COR-L47 (cell line): ENCODE measurements at regions not wholly inside any gene's neighbourhood (a gene's known extent, or its start where the extent isn't known, plus 50 kb on each side); places are given as distances from the start of the nearest gene placed in this dataset.

ENCODE experiments used
- DNase-seq: peaks from one replicate; lab custom pipeline; 2025; lab: John Stamatoyannopoulos, UW

DNA sequence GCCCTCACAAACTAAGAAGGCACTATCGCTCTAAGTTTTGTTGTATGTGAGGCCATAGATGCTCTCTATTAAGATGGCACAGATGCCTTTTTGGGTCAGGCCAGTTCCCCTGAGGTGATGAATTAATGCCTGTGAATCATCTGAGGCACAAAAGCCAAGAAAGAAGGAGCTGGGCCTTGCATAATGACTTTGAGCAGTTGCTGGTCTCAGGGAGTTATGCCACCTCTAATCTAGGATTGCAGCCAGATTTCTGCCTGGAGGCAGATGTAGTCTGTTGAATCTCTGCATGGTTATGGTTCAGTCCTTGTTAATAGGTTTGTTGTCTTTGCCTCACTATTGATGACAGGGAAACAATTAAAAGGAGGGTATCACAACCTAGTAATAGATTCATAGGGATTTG, 168.1 kb upstream of the CHRM3 start:
- no peak for DNase-seq

DNA sequence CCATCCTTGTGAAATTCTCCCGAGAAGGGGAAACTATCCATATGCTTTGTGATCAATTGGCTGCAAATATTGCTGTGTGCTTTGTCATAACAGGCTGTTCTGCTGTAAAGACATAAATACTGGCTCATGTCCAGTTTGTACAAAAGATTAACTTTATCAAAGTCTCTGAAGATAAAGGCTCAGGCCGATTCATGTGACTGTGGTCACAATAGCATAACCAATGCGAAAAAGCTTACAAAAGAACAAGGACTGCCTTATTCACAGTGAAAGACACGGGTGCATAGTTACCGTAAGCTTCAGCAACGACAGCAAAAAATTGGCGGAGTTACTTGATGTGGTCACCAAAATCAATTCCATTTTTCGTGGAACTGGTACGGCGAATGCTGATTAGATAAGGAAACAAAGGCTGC, 173.6 kb upstream of the CHRM3 start:
- no peak for DNase-seq

DNA sequence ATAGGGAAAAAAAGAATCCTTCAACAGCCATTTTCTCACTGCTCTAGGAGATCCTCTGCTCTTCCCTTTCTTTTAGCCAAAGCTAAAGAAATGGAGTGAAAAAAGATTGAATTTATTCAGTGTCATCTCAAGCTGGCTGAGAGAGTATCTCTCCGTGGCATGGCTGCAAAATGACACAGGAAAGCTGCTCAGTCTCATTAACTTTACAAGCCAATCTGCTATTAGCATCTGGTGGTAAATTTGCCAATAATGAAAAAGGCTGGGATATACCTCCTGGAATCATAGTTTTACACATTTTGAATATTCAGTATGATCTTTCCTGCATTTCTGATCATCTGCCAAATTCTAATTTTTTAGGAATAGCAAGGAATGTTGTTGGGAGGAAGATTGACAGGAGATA, 176.8 kb upstream of the CHRM3 start:
- no peak for DNase-seq

DNA sequence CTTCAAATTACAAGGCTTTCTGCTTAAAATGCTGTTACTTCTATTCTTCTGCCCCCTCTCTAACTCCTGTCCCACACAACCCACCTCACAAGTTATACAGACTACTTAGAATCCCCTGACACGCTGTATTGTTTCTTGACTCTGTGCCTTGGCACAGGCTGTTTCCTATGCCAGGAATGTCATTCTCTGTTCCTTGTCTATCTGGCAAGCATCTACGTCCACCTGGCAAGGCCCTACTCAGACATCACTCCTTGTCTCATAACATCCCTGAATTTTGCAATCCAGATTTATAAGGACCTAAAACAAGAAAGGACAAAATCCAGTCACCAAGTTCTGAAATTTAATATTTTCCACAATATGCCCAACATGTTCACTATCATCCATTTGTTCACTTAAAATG, 182.0 kb upstream of the CHRM3 start:
- no peak for DNase-seq

DNA sequence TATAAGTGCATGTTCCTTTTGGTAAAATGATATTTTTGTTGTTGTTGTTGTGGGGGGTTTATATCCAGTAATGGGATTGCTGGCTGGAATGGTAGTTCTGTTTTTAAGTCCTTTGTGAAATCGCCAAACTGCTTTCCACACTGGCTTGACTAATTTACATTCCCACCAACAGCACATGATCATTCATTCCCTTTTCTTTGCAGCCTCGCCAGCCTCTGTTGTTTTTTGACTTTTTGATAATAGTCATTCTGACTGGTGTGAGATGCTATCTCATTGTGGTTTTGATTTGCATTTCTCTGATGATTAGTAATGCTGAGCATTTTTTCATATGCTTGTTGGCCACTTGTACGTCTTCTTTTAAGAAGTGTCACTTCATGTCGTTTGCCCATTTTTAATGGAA, 188.5 kb upstream of the CHRM3 start:
- no peak for DNase-seq

DNA sequence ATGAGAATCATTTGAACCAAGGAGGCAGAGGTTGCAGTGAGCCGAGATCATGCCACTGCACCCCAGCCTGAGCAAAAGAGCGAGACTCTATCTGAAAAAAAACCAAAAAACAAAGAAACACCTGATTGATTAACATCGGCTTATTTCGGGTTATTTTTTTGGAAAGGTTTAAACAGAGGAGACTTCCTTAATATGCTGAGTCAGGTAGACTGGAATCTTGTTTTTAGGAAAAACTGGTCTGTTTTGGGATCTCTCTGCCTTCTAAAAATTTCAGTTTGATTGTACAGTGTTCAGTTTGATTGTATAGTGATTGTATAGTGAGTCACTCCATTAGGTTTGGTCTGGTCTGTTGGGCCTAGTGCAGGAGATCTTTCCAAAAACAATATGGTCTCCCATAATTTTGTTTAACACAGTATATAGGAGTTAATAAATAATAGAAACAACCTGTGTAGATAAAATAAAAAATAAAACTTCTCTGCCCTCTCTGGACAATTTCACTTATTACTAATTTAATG, 196.3 kb upstream of the CHRM3 start:
- DNase-seq = no peak

DNA sequence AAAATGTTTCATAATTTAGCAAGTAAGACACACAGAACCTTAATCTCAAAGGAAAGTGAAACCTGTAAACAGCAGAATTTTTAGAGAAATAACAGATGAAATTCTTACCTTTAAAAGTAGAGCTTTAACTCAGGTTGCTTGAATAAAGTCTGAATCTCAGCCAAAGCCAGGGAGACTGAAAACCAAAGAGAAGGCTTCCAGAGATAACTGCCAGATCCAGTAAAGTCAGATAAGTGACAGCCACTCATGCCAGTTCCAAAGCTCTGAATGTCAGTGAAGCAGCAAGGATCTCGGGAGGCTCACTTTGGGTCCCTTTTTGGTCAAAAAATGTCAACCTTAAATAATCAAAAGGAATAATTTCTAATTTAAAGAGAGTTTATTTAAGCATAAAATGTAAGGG, 199.9 kb upstream of the CHRM3 start:
- DNase-seq = no peak

DNA sequence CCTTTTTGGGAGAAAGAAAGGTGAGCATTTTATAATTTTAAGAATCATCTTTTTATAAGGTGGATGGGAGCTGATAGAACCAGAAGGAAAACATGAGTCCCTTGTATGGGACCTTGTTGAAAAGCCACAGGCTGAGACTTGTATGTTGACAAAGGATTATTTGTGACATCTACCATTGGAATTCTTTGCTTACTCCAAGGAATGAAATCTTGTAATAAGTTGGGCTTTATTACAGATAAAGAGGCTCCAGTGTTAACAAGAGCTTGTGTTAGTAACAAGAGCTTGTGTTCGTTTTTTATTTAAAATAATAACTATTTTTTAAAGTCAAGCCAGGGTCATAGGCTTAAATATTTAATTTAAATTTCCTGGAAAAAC, 201.1 kb upstream of the CHRM3 start:
- DNase-seq = no peak

DNA sequence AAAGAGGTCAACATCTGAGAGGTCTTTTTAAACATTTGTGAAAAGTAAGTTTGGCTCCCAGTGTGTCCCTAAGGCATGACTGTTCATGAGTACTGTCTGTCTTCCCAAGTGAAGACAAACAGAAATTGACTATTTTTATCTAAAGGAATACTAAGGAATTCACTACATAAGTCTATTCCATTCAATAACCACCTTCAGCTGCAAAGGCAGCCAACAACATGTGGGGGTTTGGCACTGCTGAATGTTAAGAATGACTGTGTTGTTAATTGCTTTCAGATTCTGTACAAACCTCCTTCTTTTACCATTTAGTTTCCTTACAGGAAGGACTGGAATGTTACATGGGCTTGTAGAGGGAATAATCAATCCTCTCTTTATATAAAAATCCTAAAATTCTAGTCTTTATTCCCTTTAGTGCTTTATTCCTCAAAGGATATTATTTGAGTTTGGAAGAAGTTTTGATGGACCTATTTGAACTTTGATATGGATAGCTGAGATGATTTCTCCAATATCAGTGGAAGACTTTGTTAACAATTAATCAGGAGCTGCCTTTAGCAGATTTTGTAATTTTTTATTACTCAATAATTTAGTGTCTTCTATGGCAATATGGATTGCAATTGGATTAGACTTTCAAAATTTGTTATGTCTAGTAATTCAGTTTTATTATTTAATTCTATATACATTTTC, 201.7 kb upstream of the CHRM3 start:
- DNase-seq = no peak

DNA sequence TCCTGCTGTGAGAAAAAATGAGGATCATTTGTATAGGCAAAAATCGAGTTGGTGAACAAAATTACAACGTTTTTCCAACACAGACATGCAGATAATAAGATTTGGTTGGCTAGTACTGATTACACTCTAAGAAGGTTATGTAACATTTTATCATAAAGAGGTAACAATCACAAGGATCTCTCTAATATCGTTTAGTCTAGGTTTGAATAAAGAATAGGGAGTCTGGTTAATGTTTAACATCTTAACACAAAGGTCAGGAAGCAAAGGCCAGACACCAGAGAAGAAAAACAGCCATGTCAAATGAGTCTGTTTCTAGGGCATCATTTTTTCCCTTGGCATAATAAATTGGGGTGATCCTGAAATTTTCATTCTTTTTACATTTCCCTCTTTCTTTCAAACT, 207.4 kb upstream of the CHRM3 start:
- DNase-seq = no peak

DNA sequence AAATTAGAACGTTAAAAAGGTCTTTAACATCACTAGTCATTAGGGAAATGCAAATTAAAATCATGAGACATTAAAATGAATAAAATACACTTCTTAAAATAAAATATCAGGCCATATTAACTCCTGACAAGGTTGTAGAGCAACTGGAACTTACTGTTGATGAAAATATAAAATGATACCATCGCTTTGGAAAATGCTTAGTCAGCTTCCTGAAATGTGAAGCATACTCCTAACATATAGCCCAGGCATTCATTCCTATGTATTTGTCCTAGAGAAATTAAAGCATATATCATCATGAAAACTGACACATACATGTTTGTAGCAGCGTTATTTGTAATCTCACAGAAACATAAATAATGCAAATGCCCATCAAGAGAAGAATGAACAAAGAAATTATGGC, 211.5 kb upstream of the CHRM3 start:
- no peak for DNase-seq

DNA sequence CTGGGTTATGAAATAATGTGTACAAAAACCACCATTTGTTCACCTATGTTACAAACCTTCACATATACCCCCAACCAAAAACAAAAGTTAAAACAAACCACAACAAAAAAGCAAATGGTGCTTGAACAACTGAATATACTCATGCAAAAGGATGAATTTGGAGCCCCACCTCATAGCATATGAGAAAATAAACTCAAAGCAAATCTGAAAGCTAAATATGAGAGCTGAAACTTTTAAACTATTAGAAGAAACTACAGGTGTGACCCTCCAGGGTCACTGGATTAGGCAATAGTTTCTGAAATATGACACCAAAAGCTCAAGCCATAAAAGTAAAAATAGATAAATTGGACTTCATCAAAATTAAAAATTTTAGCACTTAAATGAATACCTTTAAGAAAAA, 215.5 kb upstream of the CHRM3 start:
- no peak for DNase-seq

DNA sequence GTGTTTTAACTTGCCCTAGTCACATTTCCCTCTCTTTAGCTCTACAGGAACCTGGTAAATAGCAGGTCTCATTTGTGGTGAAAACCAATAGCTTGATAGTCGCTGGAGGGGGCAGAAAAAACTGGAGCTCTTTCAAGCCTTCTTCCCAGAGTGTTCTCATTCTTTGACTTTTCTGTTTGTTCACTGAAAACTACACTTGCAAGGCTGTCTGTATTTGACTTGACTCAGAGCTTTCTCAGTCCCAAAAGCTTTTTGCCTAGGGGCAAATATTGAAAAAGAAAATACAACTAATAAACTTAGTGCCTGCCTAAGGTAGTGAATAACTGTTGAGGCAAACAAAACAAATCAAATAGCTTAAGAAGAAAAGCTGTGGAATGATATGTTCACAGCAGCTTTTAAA, 217.1 kb upstream of the CHRM3 start:
- no peak for DNase-seq

DNA sequence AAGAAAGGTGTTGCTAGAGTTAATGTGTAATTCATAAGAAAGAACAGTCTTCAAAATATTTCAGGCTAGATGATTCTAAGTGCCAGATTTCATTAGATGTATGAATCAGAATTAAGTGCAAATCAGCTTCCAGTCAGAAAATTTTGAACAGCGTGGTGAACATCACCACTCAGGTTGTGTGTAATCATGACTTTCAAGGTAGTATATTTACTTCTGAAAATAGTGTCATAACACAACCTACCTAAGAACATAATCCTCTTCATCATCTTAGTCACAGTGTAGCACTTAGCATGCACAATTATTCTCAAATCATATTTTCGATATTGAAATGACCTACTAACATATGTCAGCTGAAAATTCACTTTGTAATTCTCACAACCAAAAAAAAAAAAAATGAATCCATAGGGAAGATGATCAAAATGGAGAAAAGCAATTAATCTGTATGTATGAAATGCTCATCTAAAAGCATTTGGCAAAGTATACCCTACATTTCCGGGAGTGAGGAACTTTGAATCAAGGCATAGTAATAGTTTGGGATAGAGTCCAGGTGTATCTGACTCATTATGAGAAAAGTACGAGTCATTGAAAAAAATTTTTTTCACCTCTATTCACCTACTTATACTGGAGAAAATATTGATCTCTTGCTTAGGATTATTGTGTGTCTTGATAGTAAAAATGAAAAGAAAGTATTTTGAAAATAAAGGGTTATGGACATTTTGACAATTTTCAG, 221.8 kb upstream of the CHRM3 start:
- no peak for DNase-seq

DNA sequence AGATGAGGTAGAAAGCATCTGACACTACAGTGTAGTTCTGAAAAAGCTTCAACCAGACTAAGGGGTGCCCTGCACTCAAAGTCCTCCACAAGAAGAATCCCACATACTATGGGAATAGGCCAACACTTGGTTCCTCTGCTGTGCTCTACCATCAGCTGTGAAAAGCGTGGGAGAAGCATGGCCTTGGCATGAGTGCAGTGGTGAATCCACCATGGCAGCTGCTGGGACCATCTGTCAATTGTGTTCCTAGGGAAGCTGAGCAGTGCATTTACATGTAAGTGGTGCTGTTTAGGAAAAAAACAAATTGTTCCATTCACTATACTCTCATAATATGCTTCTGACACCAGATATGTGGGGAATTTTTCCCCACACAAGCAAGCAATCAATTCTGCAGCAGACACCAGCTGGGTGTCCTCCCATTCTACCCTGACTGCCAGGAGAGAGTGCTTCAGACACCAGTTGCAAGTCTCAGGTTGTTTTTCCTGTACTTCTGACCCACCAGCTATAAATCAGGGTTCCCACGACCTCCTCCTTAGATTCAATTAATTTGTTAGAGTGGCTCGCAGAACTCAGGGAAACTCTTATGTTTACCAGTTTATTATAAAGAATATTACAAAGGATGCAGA, 230.8 kb upstream of the CHRM3 start:
- DNase-seq = no peak

DNA sequence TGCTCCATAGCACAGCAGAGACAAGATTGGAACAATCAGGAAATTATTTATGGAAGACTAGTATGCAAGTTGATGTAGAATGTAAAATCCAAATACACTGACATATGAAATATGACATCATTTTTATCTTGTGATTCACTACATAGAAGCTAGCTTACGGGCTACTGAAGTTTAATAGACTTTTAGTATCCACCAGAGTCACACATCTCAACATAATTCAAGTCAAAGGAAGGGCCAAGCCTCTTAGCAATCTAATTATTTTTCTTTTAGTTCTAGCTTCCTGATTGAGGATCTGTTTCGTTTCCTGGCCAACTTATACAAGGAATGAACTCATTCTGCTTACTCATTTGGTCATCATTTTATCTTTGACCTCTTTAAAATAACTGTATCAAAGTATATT, 234.4 kb upstream of the CHRM3 start:
- DNase-seq = no peak

DNA sequence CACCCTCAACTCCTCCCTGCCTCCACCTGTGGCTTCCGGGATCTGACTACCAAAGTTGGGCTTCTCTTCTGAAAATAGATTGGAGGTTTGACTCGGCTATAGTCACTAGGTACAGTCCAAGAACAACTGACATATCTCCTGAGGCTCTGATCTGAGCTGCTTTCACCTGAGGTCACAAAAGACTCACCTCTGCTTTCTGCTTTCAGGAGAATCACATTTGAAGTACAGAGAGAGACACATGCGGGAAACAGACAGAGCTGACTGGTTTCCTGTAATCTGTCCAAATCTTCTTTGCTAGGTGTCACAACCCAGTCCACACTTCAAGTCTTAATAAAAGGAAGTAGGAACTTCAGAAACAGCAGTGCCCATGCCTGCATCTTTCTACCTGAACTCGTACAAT, 245.4 kb upstream of the CHRM3 start:
- DNase-seq = no peak

DNA sequence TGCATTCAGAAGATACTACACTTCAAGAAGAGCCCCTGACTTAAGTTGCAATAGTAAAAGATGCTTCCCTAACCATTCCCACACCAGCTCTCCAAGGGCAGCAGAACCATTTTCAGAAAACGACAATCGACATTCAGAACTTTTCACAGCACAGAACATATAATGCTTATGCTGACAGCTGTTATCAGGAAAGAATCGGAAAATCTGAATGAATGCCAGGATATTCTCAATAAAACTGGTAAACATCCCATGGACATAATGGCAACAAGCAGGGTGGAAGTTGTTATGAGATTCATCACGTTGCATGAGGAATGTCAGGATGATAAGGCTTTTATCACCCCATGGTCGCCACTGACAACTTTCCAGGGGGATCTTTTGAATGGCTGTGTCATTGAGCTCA, 246.6 kb upstream of the CHRM3 start:
- no peak for DNase-seq

DNA sequence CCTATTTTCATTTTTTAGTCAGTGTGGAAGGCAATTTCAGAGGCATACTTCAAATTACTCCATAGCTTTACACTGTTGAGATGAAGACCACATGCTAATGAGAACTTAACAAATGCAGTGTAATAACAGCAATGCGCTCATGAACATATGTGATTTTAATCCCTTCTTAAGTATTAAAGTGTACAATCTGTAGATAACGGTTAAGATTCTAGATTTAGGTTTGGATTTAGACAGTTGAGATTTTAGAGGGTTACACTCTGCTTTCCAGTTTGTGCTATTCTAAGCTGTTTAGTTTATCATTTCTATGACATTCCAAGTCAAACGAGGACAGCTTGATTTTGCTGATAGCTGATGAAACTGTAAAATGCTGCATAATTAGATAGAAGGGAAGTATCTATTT, 257.8 kb upstream of the CHRM3 start:
- DNase-seq = no peak

DNA sequence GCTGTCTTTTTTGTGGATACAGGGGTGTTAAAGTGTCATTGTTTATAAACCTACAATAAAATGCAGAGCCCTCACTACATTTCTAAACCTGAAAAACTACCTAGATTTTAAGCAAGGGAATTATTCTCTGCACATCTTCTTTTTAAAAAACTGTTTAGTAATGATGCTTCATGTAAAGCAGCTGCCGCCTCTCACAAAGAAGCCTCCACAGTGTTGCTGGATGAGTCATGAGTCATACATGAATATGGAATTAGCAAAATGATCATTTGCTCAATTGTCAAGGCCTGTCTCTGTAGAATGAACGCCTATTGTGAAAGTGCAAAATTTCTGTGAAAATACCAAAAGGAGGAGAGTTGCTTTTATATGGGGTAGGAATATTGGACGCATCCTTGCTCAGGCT, 259.5 kb upstream of the CHRM3 start:
- DNase-seq = no peak

DNA sequence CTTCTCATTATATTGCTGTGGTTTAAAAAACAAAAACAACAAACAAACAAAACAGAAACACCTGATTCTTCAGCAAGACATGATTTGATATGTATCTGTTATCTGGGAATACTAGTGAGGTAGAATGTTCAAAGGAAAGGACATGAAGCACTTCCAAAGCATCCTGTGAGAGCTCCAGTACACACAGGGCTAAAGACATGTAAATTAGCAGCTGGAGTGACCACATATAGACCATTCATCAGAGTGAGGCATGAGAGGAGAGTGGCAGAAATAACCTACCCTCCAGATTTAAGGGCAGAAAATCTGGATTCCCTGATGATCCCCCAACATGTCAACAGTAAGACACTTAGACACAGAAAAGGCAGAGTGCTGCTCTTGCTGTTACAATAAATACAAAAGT, 260.5 kb upstream of the CHRM3 start:
- DNase-seq = no peak

DNA sequence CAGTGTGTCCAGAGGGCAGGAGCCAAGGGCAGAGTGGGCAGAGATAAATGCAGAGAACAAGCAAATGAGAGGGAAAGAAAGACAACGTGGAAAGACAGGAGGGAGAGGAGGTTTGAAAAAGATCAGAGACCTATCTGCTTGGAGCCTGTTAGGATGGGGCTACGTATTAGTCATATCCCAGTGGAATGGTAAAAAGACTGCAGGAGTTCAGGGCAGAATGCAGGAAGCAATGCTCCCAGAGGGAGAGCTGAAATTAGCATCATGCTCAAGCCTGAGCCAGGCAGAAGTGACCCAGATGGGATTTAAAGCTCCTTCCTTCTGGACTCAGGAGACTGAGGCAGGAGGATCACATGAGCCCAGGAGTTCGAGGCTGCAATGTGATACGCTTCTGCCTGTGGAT, 261.3 kb upstream of the CHRM3 start:
- DNase-seq = no peak

DNA sequence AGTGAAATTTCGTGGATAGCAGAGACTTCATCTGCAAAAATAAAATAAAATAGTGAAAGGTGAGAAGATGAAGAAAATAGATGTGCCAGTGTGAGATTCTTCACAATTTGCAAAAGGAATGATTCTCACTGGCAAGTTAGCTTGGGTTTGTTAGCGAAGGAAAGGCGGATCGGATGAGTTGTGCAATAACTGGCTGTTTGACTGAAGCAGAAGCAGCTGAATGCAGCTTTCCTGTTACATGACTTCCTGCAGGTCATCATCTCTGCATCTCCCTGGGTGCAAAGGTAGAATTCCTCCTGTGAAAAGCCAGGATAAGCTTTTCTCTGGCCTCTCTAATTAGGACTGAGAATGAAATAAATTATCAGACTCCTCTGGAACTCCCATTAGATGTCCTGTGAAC, 263.1 kb upstream of the CHRM3 start:
- no peak for DNase-seq
